HL-60 (cell line): ENCODE measurements at regions not wholly inside any gene's neighbourhood (a gene's known extent, or its start where the extent isn't known, plus 50 kb on each side); places are given as distances from the start of the nearest gene placed in this dataset.

Experiments
- DNase-seq, 2 experiments: peaks; one replicate each; pipeline ENCODE4 v3.0.0-alpha.2; 2010 to 2020; ENCODE audit warnings: low read depth in 1 of 2, low spot score in 1 of 2
- H3K27ac ChIP-seq: fragments of 250-450 bp; sonication (Bioruptor Pico); replicated peaks from 2 replicates; pipeline ENCODE4 v1.5.1; 2020; ENCODE audit warnings: mild to moderate bottlenecking, moderate library complexity
- H3K27me3 ChIP-seq: fragments of 250-450 bp; sonication (Bioruptor Pico); 2 replicates; pipeline ENCODE4 v1.5.1; 2021; ENCODE audit warnings: mild to moderate bottlenecking, moderate library complexity; ENCODE audit not compliant: insufficient read depth, poor library complexity, severe bottlenecking
- H3K4me3 ChIP-seq: replicated peaks from 2 replicates; pipeline ENCODE4 v1.5.1; 2011; ENCODE audit warnings: mild to moderate bottlenecking, control low read depth, low read length; ENCODE audit not compliant: insufficient read depth
- CTCF ChIP-seq: IDR thresholded peaks from one replicate; pipeline ENCODE4 v1.5.1; 2011; ENCODE audit warnings: low read length, control low read depth, inconsistent platforms; ENCODE audit not compliant: insufficient read depth
- GABPA ChIP-seq: IDR thresholded peaks from 2 replicates; pipeline ENCODE4 v1.6.1; 2012; ENCODE audit warnings: low read depth
- POLR2AphosphoS5 ChIP-seq: IDR thresholded peaks from 2 replicates; pipeline ENCODE4 v1.6.1; 2012; ENCODE audit warnings: low read depth
- REST ChIP-seq: IDR thresholded peaks from 2 replicates; pipeline ENCODE4 v1.6.1; 2012; ENCODE audit warnings: low read depth; ENCODE audit not compliant: insufficient replicate concordance
- SPI1 ChIP-seq: IDR thresholded peaks from 2 replicates; pipeline ENCODE4 v1.6.1; 2012; ENCODE audit warnings: low read depth, mild to moderate bottlenecking, borderline replicate concordance

GRCh38 chr4:164509951-164510350, 244.0 kb upstream of the SMIM31 start:
- TF ChIP-seq POLR2AphosphoS5 (no peak), CTCF (no peak), SPI1 (no peak), REST (no peak), GABPA (no peak)
- Histone ChIP-seq H3K27me3 (no peaks in the 10 kb centered on the region), H3K4me3 (no peak overlapping the region), H3K27ac (no peak overlapping the region)
- peak in 1 of 2 experiments; percentile 44 for DNase-seq

GRCh38 chr4:164512124-164512523, 241.8 kb upstream of the SMIM31 start:
- TF ChIP-seq REST (no peak), SPI1 (peak; percentile 72), POLR2AphosphoS5 (no peak), GABPA (no peak), CTCF (no peak)
- no peak overlapping the region for H3K4me3 ChIP-seq
- no peak overlapping the region for H3K27ac ChIP-seq
- H3K27me3 ChIP-seq: no peaks in the 10 kb centered on the region
- peak in 1 of 2 experiments; percentile 28 for DNase-seq

GRCh38 chr4:164514765-164515164, 239.2 kb upstream of the SMIM31 start:
- TF ChIP-seq SPI1: no peak
- no peak for TF ChIP-seq REST
- no peak for TF ChIP-seq POLR2AphosphoS5
- TF ChIP-seq GABPA: no peak
- TF ChIP-seq CTCF: no peak
- no peak overlapping the region for H3K27ac ChIP-seq
- no peak overlapping the region for H3K4me3 ChIP-seq
- H3K27me3 ChIP-seq: no peaks in the 10 kb centered on the region
- DNase-seq: no peak
